ENCODE measurements at regions not wholly inside any gene's neighbourhood (a gene's known extent, or its start where the extent isn't known, plus 50 kb on each side); places are given as distances from the start of the nearest gene placed in this dataset.

DNA sequence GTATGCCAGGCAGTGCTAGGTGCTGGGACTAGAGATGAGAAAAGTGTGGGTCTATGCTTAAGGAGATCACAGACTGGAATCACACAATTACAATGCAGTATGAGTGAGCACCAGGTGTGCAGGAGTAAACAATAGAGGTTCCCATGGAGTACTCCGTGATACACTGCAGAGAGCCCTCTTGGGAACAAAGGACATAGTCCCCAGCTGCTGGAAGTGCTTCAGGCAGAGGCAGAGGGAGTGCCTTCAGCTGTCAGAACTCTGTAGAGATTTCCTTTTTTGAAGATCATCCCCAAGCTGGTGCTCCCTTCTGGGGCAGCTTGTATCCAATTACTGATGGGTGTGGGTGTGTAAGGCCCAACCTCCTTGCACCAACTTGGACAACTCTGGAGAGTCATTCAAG lies 143.5 kb upstream of the PLET1 start:
- no peak for TF ChIP-seq POLR2AphosphoS5 (IDR thresholded peaks at IDR 0.05)
- TF ChIP-seq, protein P1, sequence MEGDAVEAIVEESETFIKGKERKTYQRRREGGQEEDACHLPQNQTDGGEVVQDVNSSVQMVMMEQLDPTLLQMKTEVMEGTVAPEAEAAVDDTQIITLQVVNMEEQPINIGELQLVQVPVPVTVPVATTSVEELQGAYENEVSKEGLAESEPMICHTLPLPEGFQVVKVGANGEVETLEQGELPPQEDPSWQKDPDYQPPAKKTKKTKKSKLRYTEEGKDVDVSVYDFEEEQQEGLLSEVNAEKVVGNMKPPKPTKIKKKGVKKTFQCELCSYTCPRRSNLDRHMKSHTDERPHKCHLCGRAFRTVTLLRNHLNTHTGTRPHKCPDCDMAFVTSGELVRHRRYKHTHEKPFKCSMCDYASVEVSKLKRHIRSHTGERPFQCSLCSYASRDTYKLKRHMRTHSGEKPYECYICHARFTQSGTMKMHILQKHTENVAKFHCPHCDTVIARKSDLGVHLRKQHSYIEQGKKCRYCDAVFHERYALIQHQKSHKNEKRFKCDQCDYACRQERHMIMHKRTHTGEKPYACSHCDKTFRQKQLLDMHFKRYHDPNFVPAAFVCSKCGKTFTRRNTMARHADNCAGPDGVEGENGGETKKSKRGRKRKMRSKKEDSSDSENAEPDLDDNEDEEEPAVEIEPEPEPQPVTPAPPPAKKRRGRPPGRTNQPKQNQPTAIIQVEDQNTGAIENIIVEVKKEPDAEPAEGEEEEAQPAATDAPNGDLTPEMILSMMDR (IDR thresholded peaks at IDR 0.05), result no peak
- TF ChIP-seq POLR2A (IDR thresholded peaks at IDR 0.05), result no peak
- no peaks in the 10 kb centered on the region for H3K27me3 ChIP-seq
- H3K27ac ChIP-seq, result no peak overlapping the region
- no peak for DNase-seq (ENCODE audit: low spot score in 2 of 2)
- H3K36me3 ChIP-seq, result no peaks in the 10 kb centered on the region
- intact Hi-C loops (cut with DNase I; ENCODE audit: low total_unique reads), result no loop called here
- H3K4me1 ChIP-seq, result no peaks in the 10 kb centered on the region
- no peak overlapping the region for H3K4me3 ChIP-seq
- H3K9me3 ChIP-seq, result no peaks in the 10 kb centered on the region

DNA sequence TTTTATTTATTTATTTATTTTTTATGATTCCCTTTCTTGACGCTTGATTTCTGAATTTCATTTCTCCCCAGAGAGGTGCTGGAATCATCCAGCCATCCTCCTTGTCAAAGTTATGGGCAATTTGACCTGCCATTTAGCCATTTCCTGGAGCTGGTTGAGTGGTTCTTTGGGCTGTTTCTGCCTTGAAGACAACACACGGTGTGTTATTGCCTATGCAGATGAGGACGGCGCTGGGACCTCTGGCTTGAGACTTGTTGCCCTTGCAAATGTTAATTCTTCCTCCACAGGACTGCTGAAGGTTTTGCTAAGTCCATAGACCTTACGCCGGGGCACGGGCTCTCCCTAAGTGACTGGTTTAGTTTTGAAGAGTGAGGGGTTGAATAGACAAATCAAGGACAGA lies 147.9 kb upstream of the PLET1 start:
- Histone ChIP-seq H3K4me1 (no peaks in the 10 kb centered on the region), H3K36me3 (no peaks in the 10 kb centered on the region), H3K9me3 (no peaks in the 10 kb centered on the region), H3K27me3 (no peaks in the 10 kb centered on the region), H3K27ac (no peak overlapping the region), H3K4me3 (no peak overlapping the region)
- TF ChIP-seq, protein P1 (IDR thresholded peaks at IDR 0.05), result no peak
- TF ChIP-seq POLR2AphosphoS5 (IDR thresholded peaks at IDR 0.05) (no peak), POLR2A (IDR thresholded peaks at IDR 0.05) (no peak)
- no peak for DNase-seq (ENCODE audit: low spot score in 2 of 2)
- intact Hi-C loops (cut with DNase I; ENCODE audit: low total_unique reads), result no loop called here

DNA sequence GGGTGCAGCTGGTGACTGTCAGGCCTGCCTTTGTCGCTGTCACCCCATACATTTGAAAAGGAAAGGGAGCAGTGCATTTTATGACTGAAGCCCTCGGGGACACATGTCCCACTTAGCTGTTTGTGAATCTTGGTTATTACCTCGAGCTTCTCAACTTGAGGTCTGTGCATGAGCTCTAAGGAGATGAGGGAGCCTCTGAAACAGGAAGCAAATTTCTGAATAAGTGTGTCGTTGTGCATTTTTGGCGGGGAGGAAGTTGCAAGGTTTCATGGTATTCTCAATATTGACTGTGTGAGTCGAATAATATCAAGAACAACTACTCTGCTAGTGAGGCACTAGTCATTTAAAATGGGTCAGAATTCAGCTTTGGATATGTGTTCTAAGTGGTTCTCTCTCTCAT lies 149.7 kb upstream of the PLET1 start:
- no peaks in the 10 kb centered on the region for H3K4me1 ChIP-seq
- H3K4me3 ChIP-seq, result no peak overlapping the region
- TF ChIP-seq POLR2AphosphoS5 (IDR thresholded peaks at IDR 0.05) (no peak), POLR2A (IDR thresholded peaks at IDR 0.05) (no peak)
- TF ChIP-seq, protein P1 (IDR thresholded peaks at IDR 0.05), result no peak
- H3K27me3 ChIP-seq, result no peaks in the 10 kb centered on the region
- DNase-seq (ENCODE audit: low spot score in 2 of 2), result no peak
- no peak overlapping the region for H3K27ac ChIP-seq
- intact Hi-C loops (cut with DNase I; ENCODE audit: low total_unique reads), result no loop called here
- no peaks in the 10 kb centered on the region for H3K36me3 ChIP-seq
- peaks cover 4 to 6% of the 10 kb centered on the region in 2 donors for H3K9me3 ChIP-seq

DNA sequence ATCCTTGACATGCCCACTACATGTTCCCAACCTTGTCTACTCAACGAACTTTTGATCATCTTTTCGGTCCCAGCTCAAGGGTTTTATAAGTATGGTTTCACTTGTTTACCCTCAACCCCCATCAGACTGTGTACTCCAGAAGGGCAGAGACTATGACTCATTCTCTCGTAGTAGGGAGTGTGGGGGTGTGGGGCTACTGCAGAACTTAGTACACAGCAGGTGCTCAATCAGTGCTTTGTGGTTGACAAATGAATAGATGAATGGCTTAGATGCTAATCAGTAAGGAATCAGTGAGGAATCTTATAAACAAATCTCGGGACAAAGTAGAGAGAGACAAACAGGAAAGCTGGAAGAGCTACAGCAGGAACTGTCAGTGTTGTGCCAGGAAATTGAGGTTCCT lies 151.7 kb upstream of the PLET1 start:
- Histone ChIP-seq H3K36me3 (no peaks in the 10 kb centered on the region), H3K27me3 (no peaks in the 10 kb centered on the region), H3K27ac (no peak overlapping the region), H3K4me3 (no peak overlapping the region), H3K9me3 (peaks cover 4 to 6% of the 10 kb centered on the region in 2 donors), H3K4me1 (no peaks in the 10 kb centered on the region)
- no peak for TF ChIP-seq POLR2AphosphoS5 (IDR thresholded peaks at IDR 0.05)
- no peak for TF ChIP-seq POLR2A (IDR thresholded peaks at IDR 0.05)
- TF ChIP-seq, protein P1 (IDR thresholded peaks at IDR 0.05), result no peak
- intact Hi-C loops (cut with DNase I; ENCODE audit: low total_unique reads), result no loop called here
- no peak for DNase-seq (ENCODE audit: low spot score in 2 of 2)

DNA sequence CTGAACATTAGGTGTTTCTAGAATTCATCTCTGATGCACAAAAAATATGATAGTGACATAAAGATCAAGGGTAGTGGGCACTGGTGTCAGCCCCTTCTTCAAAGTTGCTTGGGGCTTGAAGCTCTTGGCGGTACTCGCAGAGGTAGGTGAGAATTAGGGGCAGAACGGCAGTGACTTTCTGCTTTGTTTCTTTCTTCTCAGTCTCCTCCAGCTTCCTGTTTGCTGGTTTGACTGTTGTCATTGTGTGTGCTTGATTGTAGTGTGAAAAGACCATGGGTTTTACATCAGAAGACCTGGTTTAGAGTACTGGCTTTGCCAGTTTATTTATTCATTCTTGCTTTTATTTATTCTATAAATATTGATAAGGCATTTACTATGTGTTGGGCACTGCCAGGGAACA lies 156.7 kb upstream of the PLET1 start:
- H3K27me3 ChIP-seq, result no peaks in the 10 kb centered on the region
- TF ChIP-seq POLR2AphosphoS5 (IDR thresholded peaks at IDR 0.05), result no peak
- TF ChIP-seq, protein P1 (IDR thresholded peaks at IDR 0.05), result no peak
- TF ChIP-seq POLR2A (IDR thresholded peaks at IDR 0.05), result no peak
- no peaks in the 10 kb centered on the region for H3K36me3 ChIP-seq
- intact Hi-C loops (cut with DNase I; ENCODE audit: low total_unique reads), result no loop called here
- H3K4me1 ChIP-seq, result no peaks in the 10 kb centered on the region
- H3K9me3 ChIP-seq, result peaks cover 4 to 6% of the 10 kb centered on the region in 2 donors
- no peak overlapping the region for H3K27ac ChIP-seq
- no peak overlapping the region for H3K4me3 ChIP-seq
- DNase-seq (ENCODE audit: low spot score in 2 of 2), result no peak

All from breast epithelium (tissue), 4 donors.